Glutamatergic neuron (in vitro differentiated cells): ENCODE measurements at regions not wholly inside any gene's neighbourhood (a gene's known extent, or its start where the extent isn't known, plus 50 kb on each side); places are given as distances from the start of the nearest gene placed in this dataset.

Source experiments
- DNase-seq: peaks from one replicate; pipeline ENCODE4 v3.0.0; 2022
- H3K27ac Mint-ChIP-seq: one replicate; pipeline ENCODE4 v1.8.0; 2020; ENCODE audit warnings: mild to moderate bottlenecking, mixed read lengths, inconsistent platforms; ENCODE audit not compliant: unreplicated experiment
- H3K27me3 Mint-ChIP-seq: one replicate; pipeline ENCODE4 v1.8.0; 2020; ENCODE audit warnings: mild to moderate bottlenecking, moderate library complexity, mixed read lengths, inconsistent platforms; ENCODE audit not compliant: unreplicated experiment
- H3K36me3 Mint-ChIP-seq: one replicate; pipeline ENCODE4 v1.8.0; 2020; ENCODE audit warnings: mild to moderate bottlenecking, mixed read lengths, inconsistent platforms; ENCODE audit not compliant: unreplicated experiment
- H3K4me1 Mint-ChIP-seq: one replicate; pipeline ENCODE4 v1.8.0; 2020; ENCODE audit warnings: mild to moderate bottlenecking, low read depth, mixed read lengths, inconsistent platforms; ENCODE audit not compliant: unreplicated experiment
- H3K4me3 Mint-ChIP-seq: one replicate; pipeline ENCODE4 v1.8.0; 2020; ENCODE audit warnings: mild to moderate bottlenecking, mixed read lengths, inconsistent platforms; ENCODE audit not compliant: unreplicated experiment
- H3K9me3 Mint-ChIP-seq: one replicate; pipeline ENCODE4 v1.8.0; 2020; ENCODE audit warnings: mild to moderate bottlenecking, moderate library complexity, mixed read lengths, inconsistent platforms; ENCODE audit not compliant: unreplicated experiment
- CTCF ChIP-seq: fragments of 200-600 bp; sonication (generic); IDR thresholded peaks from one replicate; pipeline ENCODE4 v1.5.0; 2021; ENCODE audit not compliant: partially characterized antibody, unreplicated experiment

- Mint-ChIP-seq H3K4me3 (no peak overlapping the region), H3K4me1 (peaks cover 3% of the 10 kb centered on the region), H3K36me3 (no peaks in the 10 kb centered on the region), H3K9me3 (peaks cover 2% of the 10 kb centered on the region), H3K27ac (no peak overlapping the region), H3K27me3 (no peaks in the 10 kb centered on the region)
- no peak for DNase-seq
- no peak for TF ChIP-seq CTCF
Observed at GRCh38 chr3:44125882-44126281, 115.8 kb upstream of the TOPAZ1 start.

GRCh38 chr3:44128057-44128775 is 113.5 kb upstream of the TOPAZ1 start:
- TF ChIP-seq CTCF, result no peak
- Mint-ChIP-seq H3K4me1 (peaks cover 3% of the 10 kb centered on the region), H3K36me3 (no peaks in the 10 kb centered on the region), H3K27ac (no peak overlapping the region), H3K27me3 (no peaks in the 10 kb centered on the region), H3K9me3 (peaks cover 2% of the 10 kb centered on the region), H3K4me3 (no peak overlapping the region)
- no peak for DNase-seq

- peaks cover 3% of the 10 kb centered on the region for H3K4me1 Mint-ChIP-seq
- no peak overlapping the region for H3K27ac Mint-ChIP-seq
- no peak for TF ChIP-seq CTCF
- no peak overlapping the region for H3K4me3 Mint-ChIP-seq
- no peaks in the 10 kb centered on the region for H3K9me3 Mint-ChIP-seq
- H3K27me3 Mint-ChIP-seq, result peaks cover 2% of the 10 kb centered on the region
- H3K36me3 Mint-ChIP-seq, result no peaks in the 10 kb centered on the region
- no peak for DNase-seq
Observed at GRCh38 chr3:44130249-44130648, 111.4 kb upstream of the TOPAZ1 start.

- no peak overlapping the region for H3K27ac Mint-ChIP-seq
- peaks cover 2% of the 10 kb centered on the region for H3K27me3 Mint-ChIP-seq
- peaks cover 2% of the 10 kb centered on the region for H3K9me3 Mint-ChIP-seq
- DNase-seq, result no peak
- H3K36me3 Mint-ChIP-seq, result no peaks in the 10 kb centered on the region
- H3K4me1 Mint-ChIP-seq, result peaks cover 3% of the 10 kb centered on the region
- TF ChIP-seq CTCF, result no peak
- no peak overlapping the region for H3K4me3 Mint-ChIP-seq
Observed at GRCh38 chr3:44132061-44132460, 109.6 kb upstream of the TOPAZ1 start.

- Mint-ChIP-seq H3K4me1 (peaks cover 3% of the 10 kb centered on the region), H3K4me3 (no peak overlapping the region), H3K27ac (no peak overlapping the region), H3K9me3 (peaks cover 2% of the 10 kb centered on the region), H3K27me3 (peaks cover 2% of the 10 kb centered on the region), H3K36me3 (no peaks in the 10 kb centered on the region)
- no peak for TF ChIP-seq CTCF
- no peak for DNase-seq
Observed at GRCh38 chr3:44132593-44132992, 109.1 kb upstream of the TOPAZ1 start.
